AG09319 (cell line): ENCODE measurements at regions not wholly inside any gene's neighbourhood (a gene's known extent, or its start where the extent isn't known, plus 50 kb on each side); places are given as distances from the start of the nearest gene placed in this dataset.

Experiments
- DNase-seq: peaks from one replicate; pipeline ENCODE4 v3.0.0-alpha.2; 2010; ENCODE audit warnings: low read depth; ENCODE audit errors: extremely low read depth
- TF ChIP-seq, protein P1 (sequence below): IDR thresholded peaks from 2 replicates; pipeline ENCODE4 v1.5.1; 2011; ENCODE audit warnings: low read depth, mild to moderate bottlenecking, inconsistent platforms, low read length, moderate library complexity

DNA sequence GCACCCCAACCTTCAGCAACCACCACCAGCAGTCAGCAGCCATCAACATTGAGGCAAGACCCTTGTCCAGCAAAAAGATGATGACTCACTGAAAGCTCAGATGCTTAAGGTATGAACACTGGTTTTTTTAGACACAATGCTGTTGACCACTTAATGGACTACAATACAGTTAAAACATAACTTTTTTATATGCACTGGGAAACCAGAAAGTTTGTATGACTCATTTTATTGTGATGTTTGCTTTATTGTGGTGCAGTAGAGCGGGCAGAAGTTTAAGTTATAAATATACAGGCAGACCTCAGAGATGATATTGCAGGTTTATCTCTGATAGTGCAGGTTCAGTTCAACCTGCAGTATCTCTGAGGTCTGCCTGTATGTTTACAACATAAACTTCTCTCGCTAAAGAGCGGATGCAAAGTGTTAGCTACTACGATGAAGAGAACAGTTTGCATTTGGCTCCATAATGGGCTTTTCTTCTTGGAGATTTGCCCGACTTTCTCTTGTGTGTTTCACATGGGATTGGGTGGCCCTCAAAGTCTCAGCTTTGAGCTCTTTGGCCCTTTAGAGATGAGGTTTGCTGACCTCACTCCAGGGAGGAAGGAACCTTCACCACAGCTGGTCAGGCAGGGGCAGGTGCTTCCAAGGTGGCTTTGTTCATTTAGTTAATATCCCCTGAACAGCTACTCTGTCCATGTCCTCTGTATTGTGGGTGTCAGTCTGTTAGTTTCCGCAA is 84.4 kb upstream of the SHH start:
- no peak for DNase-seq

DNA sequence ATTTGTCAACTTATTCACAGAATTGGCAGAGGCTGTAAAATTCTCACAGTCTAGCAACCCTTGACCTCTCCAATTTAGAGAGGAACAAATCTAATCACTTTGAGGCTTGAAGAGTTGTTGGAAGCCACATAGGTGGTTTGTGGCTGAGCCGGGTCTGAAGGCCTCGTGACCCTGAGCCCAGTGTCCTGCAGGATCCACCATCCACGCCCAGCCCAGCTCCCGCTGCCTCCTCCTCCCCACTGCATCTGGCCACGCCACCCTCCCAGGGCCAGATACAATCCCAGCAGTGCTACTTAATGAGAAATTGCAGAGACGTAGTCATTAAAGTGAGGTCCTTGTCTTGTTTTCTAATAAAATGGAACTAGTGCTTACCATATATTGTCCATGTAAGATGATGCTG is 81.4 kb upstream of the SHH start:
- TF ChIP-seq, protein P1, sequence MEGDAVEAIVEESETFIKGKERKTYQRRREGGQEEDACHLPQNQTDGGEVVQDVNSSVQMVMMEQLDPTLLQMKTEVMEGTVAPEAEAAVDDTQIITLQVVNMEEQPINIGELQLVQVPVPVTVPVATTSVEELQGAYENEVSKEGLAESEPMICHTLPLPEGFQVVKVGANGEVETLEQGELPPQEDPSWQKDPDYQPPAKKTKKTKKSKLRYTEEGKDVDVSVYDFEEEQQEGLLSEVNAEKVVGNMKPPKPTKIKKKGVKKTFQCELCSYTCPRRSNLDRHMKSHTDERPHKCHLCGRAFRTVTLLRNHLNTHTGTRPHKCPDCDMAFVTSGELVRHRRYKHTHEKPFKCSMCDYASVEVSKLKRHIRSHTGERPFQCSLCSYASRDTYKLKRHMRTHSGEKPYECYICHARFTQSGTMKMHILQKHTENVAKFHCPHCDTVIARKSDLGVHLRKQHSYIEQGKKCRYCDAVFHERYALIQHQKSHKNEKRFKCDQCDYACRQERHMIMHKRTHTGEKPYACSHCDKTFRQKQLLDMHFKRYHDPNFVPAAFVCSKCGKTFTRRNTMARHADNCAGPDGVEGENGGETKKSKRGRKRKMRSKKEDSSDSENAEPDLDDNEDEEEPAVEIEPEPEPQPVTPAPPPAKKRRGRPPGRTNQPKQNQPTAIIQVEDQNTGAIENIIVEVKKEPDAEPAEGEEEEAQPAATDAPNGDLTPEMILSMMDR: no peak
- no peak for DNase-seq

More for the DNA sequence above, 84.4 kb upstream of the SHH start:
- TF ChIP-seq, protein P1: no peak

DNA sequence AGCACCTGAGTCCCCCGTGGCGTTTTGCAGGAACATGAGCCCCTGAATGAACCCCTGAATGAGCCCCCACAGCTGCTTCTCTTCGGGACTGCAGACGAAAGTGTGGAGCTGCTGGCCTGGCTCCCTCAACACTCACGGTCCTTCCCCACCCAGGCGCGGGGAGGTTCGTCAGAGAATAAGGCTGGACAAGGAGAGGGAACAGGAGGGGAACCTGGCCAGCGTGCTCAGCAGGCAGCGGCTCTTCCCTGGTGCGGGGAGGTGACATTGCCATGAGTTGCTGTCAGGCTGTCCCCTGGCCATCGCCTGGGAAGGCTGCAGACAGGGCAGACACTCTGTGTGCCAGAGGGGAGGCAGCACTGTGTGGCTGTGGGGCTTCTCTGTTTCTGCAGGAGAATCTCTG is 80.9 kb upstream of the SHH start:
- no peak for DNase-seq
- TF ChIP-seq, protein P1: no peak

DNA sequence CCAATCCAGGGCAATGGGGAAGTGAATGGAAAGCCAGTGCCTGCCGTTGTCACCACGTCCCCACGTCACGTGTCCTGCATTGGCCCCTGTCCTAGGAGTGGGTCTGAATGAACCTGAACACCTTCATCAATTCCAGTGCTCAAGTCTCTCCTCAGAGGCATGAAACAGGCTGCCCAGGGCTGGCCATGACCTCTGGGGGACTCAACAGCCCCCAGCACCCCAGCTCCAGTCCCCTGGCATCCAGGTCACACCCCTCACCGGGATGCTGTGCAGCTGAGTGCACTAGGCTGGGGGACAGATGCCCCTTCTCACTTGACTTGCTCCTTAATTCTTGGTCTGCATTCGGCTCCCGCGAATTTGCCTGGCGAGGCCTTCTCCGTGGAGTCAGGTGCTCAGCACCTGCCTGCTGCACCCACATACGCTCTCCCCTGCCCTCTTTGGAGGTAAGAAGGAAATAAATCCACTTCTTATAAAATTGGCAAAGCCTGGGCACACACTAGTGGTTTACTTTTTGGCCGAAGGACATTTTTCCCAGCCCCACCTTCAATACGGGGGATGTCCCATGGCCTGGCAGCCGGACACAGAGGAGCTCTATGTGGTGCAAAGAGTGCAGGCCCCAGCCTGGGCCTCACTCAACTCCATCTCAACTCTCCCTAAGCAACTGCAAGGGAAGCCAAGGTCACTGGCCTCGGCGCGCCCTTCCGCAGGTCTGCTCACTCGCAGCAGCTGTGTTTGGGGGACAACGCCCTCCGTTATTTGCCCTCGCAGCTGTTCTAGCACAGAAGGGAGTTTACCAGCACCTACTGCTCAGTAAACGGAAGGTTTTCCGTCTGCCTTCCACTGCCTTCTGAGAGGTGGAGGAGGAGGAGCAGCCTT is 77.6 kb upstream of the SHH start:
- no peak for DNase-seq
- TF ChIP-seq, protein P1: no peak

DNA sequence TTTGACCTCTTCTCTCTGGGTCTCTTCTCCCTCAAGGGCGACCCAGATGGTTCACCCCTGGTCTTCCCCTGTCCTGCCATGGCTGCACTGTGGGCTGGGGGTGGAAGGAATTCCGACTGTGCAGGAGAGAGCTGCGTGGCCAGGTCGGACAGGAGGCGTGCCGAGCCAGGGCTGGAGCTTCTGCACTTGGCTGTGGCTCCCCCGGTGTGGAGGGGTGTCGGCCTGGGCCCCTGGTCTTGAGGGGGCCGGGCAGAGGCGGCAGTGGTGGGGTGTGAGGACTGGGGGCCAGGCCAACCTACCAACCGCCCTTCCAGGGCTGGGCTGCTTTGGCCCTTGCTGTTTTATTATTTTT is 74.9 kb upstream of the SHH start:
- DNase-seq: no peak
- TF ChIP-seq, protein P1: no peak

DNA sequence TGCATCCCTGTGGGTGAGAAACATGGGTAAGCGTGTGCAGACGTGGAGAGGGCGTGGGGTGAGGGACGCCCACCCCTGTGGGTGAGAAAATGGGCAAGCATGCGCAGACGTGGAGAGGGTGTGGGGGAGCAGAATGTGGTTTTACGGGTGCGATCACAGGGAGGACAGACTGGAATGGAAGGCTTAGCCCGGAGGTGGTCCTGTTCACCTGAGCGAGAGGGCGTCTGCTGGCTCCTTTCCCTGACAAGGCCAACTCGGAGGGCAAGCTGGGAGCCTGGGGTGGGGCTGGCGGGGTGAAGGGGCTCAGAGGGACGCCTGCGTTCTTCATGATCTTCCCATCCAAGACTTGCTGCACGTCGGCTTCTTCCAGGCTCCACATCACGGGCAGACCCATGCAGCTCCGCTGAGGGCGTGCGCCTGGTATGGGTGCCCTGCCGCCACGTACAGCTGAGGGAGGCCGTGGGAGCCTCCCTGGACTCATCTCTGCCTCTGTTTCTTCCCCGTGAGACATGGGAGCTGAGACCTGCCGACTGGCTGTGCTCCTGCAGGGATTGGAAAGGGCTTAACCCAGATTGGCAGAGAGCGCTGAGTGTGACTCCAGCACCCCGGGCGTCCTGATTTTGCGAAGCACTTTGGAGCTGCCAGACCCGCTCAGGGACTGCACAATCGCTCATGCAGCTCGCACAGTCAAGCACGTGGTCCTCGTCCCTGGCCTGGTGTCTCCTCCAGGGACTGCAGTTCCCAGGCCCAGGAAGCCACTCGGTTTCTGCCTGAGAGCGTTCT is 74.3 kb upstream of the SHH start:
- no peak for DNase-seq
- TF ChIP-seq, protein P1: no peak
